Right lobe of liver (tissue), 6 donors: ENCODE measurements at regions not wholly inside any gene's neighbourhood (a gene's known extent, or its start where the extent isn't known, plus 50 kb on each side); places are given as distances from the start of the nearest gene placed in this dataset.

Experiments
- ATAC-seq, 4 donors: fragments of 200-7000 bp; cut with Tn5 transposase; one replicate each; pipeline ENCODE4 v1.9.1; 2020; ENCODE audit warnings: mild to moderate bottlenecking in 4 of 4, moderate library complexity in 4 of 4
- DNase-seq, 3 donors: peaks; one replicate each; pipeline ENCODE4 v3.0.0-alpha.2; 2020
- H3K27ac ChIP-seq, 3 donors: fragments of 200-600 bp; one replicate each; pipeline ENCODE4 v1.8.0; 2022
- H3K27me3 ChIP-seq, 2 donors: fragments of 200-600 bp; one replicate each; pipeline ENCODE4 v1.8.0; 2022
- H3K36me3 ChIP-seq, 4 donors: fragments of 200-600 bp; sonication (generic) in 1 of 4; one replicate each; pipeline versions ENCODE4 v1.5.1 to v1.8.0; 2017 to 2022; ENCODE audit warnings: control low read depth in 1 of 4
- H3K4me1 ChIP-seq, 4 donors: fragments of 200-600 bp; sonication (generic) in 1 of 4; one replicate each; pipeline versions ENCODE4 v1.5.1 to v1.8.0; 2017 to 2022; ENCODE audit warnings: control low read depth in 1 of 4
- H3K4me3 ChIP-seq, 3 donors: fragments of 200-600 bp; one replicate each; pipeline ENCODE4 v1.8.0; 2022
- H3K9me3 ChIP-seq, 4 donors: fragments of 200-600 bp; sonication (generic) in 1 of 4; one replicate each; pipeline versions ENCODE4 v1.5.1 to v1.8.0; 2017 to 2022; ENCODE audit warnings: control low read depth in 1 of 4
- CTCF ChIP-seq, 4 donors: fragments of 200-600 bp in 3 of 4; fragments of 450-650 bp in 1 of 4; IDR thresholded peaks; one replicate each; pipeline versions ENCODE4 v1.5.1 to v1.8.0; 2016 to 2022; ENCODE audit warnings: antibody characterized with exemption in 4 of 4, mild to moderate bottlenecking in 2 of 4
- POLR2A ChIP-seq: fragments of 450-650 bp; IDR thresholded peaks from one replicate; pipeline ENCODE4 v1.6.1; 2017; ENCODE audit warnings: antibody characterized with exemption, mild to moderate bottlenecking
- WGBS: methylation state at CpG from one replicate; pipeline ENCODE4 v1.1.6; 2018; ENCODE audit warnings: low coverage, low lambda C conversion rate; ENCODE audit not compliant: insufficient coverage; ENCODE audit errors: missing lambda C conversion rate; 5-methylcytosine and 5-hydroxymethylcytosine counted together
- intact Hi-C, 2 donors: fragments of 100-400 bp; cut with DNase I; formaldehyde crosslinking; loops; one replicate each; pipeline versions ENCODE4 v1.11.2 to v1.14.1; 2022
- donor health status: DM: no; HTN: yes; CAD: no.
- donor health status: DM: no; HTN: no; CAD: no.
- donor health status: DM: no; HTN: no; CAD: no.
- donor health status: DM: no; HTN: yes; CAD: no.
- donor health status: DM: no; HTN: yes; CAD: no.

GRCh38 chr6:114541794-114542193 lies 199.0 kb upstream of the HS3ST5 start:
- H3K4me1 ChIP-seq, result no peaks in the 10 kb centered on the region
- no peaks in the 10 kb centered on the region for H3K36me3 ChIP-seq
- no peak for DNase-seq
- no peak overlapping the region for H3K4me3 ChIP-seq
- intact Hi-C loops, result no loop called here
- ATAC-seq, result no peak
- H3K27ac ChIP-seq, result no peak overlapping the region
- 86% methylated on average over 5 of the region's 21 CpGs for WGBS
- TF ChIP-seq CTCF (IDR thresholded peaks at IDR 0.05), result no peak
- TF ChIP-seq POLR2A, result no peak
- H3K9me3 ChIP-seq, result no peaks in the 10 kb centered on the region
- no peaks in the 10 kb centered on the region for H3K27me3 ChIP-seq

- intact Hi-C loops, result no loop called here
Measured at GRCh38 chr6:114537977-114538376, 195.2 kb upstream of the HS3ST5 start.

GRCh38 chr6:114534813-114535212 lies 192.0 kb upstream of the HS3ST5 start:
- DNase-seq, result no peak

More at GRCh38 chr6:114537977-114538376, 195.2 kb upstream of the HS3ST5 start:
- H3K27ac ChIP-seq, result no peak overlapping the region
- TF ChIP-seq POLR2A (no peak), CTCF (IDR thresholded peaks at IDR 0.05) (no peak)
- no peak for DNase-seq
- no peaks in the 10 kb centered on the region for H3K27me3 ChIP-seq
- no peak overlapping the region for H3K4me3 ChIP-seq
- no peaks in the 10 kb centered on the region for H3K9me3 ChIP-seq
- 73% methylated on average over 3 of the region's 3 CpGs for WGBS
- H3K4me1 ChIP-seq, result no peaks in the 10 kb centered on the region
- ATAC-seq, result no peak
- no peaks in the 10 kb centered on the region for H3K36me3 ChIP-seq

GRCh38 chr6:114524081-114524480 lies 181.3 kb upstream of the HS3ST5 start:
- Histone ChIP-seq H3K36me3 (no peaks in the 10 kb centered on the region), H3K9me3 (no peaks in the 10 kb centered on the region), H3K4me1 (no peaks in the 10 kb centered on the region), H3K4me3 (no peak overlapping the region), H3K27ac (no peak overlapping the region), H3K27me3 (no peaks in the 10 kb centered on the region)
- peak in 2 of 4 donors; percentile 45 to 54 for ATAC-seq
- TF ChIP-seq POLR2A (no peak), CTCF (IDR thresholded peaks at IDR 0.05) (no peak)
- intact Hi-C loops, result no loop called here
- no peak for DNase-seq

More at GRCh38 chr6:114534813-114535212, 192.0 kb upstream of the HS3ST5 start:
- no peak for TF ChIP-seq CTCF (IDR thresholded peaks at IDR 0.05)
- TF ChIP-seq POLR2A, result no peak
- Histone ChIP-seq H3K27me3 (no peaks in the 10 kb centered on the region), H3K4me3 (no peak overlapping the region), H3K9me3 (no peaks in the 10 kb centered on the region), H3K36me3 (no peaks in the 10 kb centered on the region), H3K4me1 (no peaks in the 10 kb centered on the region), H3K27ac (no peak overlapping the region)
- 71% methylated on average over 3 of the region's 4 CpGs for WGBS
- ATAC-seq, result no peak
- intact Hi-C loops, result no loop called here

GRCh38 chr6:114523508-114523907 lies 180.7 kb upstream of the HS3ST5 start:
- Histone ChIP-seq H3K4me3 (no peak overlapping the region), H3K9me3 (no peaks in the 10 kb centered on the region), H3K36me3 (no peaks in the 10 kb centered on the region), H3K27me3 (no peaks in the 10 kb centered on the region), H3K4me1 (no peaks in the 10 kb centered on the region), H3K27ac (no peak overlapping the region)
- intact Hi-C loops, result no loop called here
- no peak for TF ChIP-seq CTCF (IDR thresholded peaks at IDR 0.05)
- TF ChIP-seq POLR2A, result no peak
- 39% methylated on average over 2 of the region's 2 CpGs for WGBS
- ATAC-seq (no peak), DNase-seq (no peak)
